ENCODE measurements at regions not wholly inside any gene's neighbourhood (a gene's known extent, or its start where the extent isn't known, plus 50 kb on each side); places are given as distances from the start of the nearest gene placed in this dataset.

DNA sequence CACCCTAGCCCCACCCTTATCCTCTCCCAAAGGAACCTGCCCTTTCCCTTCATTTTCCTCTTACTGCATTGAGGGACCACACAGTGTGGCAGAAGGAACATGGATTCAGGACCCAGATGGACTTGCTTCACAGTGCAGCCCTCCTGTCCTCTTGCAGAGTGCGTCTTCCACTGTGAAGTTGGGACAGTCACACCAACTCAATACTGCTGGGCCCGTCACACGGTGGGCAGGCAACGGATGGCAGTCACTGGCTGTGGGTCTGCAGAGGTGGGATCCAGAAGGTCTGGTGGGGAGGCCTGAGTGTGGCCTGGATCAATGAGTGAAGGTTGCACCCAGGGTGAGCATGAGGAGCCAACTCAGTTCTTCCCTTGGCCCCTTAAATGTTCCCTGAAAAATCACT lies 129.9 kb upstream of the B3GAT1 start:
- intact Hi-C loops (cut with micrococcal nuclease): no loop called here

DNA sequence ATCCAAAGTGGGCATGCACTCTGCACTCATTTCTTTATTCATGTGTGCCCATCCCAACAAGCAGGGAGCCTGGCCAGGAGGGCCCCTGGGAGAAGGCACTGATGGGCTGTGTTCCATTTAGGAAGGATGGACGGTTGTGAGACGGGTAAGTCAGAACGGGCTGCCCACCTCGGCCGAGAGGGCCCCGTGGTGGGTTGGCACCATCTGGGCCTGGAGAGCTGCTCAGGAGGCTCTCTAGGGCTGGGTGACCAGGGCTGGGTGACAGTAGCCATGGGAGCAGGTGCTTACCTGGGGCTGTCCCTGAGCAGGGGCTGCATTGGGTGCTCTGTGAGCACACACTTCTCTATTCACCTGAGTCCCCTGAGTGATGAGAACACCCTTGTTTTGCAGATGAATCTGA lies 129.3 kb upstream of the B3GAT1 start:
- intact Hi-C loops (cut with micrococcal nuclease): no loop called here

DNA sequence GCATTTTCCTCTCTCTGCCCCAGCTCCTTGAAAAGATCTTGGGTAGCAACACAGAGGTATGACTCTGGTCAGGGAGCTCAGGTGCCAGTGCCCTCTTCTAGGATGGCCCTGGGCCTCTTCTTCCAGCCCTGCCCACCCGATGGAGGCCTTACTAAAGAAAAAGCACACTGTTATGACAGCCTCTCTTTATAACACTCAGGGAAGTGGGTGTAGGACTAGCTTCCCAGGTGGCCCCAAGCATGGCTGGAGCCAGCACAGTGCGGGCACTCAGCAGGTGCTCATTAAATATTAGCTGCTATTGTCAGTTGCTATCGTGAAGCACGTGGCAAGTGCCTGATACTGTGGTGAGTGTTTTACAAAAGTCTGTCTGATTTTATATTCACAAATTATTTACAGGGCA lies 127.2 kb upstream of the B3GAT1 start:
- intact Hi-C loops (cut with micrococcal nuclease): no loop called here

DNA sequence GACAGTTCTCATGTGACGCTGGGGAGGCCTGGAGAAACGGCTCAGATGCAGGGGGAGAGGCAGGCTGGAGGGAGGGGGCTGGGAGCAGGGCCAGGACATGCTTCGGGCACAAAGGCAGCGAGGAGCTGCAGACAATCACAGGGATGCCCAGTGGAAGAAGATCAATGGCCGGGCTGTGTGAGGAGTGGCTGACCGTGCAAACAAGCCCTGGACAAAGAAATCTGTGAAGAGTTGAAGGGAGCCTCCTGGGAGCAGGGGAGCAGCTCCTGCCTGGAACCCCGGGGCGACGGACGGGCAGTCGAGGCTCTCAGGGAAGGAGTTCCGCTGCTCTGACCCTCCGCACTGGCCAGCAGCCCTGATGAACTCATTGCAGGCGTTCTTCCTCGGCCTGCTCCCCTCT lies 126.7 kb upstream of the B3GAT1 start:
- intact Hi-C loops (cut with micrococcal nuclease): no loop called here

DNA sequence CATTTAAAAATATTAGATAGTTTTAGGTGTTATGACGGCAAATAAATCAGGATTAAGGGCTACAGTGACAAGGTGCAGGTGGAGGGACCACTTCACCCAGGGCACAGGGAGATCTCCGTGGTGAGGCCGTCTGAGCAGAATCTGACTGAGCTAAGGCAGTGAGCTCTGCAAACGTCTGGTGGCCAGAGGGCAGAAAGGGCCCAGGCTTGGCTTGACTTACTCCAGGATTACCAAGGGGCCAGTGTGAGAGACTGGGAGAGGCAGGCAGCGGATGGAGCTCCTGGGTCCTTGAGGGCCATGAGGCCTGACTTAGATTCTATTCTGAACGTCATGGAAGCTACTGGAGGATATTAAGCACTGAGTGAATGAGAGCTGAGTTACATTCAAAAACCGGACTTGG lies 125.9 kb upstream of the B3GAT1 start:
- intact Hi-C loops (cut with micrococcal nuclease): no loop called here

DNA sequence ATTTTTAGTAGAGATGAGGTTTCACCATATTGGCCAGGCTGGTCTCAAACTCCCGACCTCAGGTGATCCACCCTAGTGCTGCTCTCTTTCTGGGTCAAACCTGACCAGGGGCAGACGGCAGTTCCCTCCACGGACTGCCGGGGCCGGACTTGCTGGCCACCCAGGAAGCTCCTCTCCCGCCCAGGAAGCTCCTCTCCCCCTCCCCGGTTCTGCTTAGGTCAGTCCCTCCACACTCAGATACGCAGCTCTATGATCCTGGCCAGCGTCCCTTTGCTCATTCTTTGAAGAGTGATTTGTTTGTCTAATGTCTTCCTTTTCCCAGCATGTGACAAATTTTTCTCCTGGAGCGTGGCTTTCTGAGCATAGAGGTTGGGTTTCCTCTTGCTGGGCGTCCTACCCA lies 125.3 kb upstream of the B3GAT1 start:
- intact Hi-C loops (cut with micrococcal nuclease): no loop called here

DNA sequence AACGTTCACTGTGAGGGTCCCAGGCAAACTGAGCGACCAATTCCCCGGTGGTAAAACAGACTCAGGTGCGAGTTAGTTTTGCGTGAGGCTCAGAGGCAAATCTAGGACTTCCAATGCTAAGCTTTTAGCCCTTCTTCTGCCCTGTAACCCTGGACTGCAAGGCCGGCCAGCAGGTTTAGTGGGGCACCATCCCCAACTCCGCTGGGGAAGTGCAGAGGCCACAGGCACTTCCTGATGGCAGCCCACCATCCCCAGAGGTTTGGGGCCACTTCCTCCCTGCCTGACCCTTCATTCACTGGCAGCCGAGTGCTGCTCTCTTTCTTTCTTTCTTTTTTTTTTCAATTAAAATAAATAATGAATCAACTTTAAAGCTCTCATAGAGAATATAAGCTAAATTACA lies 124.6 kb upstream of the B3GAT1 start:
- intact Hi-C loops (cut with micrococcal nuclease): no loop called here

DNA sequence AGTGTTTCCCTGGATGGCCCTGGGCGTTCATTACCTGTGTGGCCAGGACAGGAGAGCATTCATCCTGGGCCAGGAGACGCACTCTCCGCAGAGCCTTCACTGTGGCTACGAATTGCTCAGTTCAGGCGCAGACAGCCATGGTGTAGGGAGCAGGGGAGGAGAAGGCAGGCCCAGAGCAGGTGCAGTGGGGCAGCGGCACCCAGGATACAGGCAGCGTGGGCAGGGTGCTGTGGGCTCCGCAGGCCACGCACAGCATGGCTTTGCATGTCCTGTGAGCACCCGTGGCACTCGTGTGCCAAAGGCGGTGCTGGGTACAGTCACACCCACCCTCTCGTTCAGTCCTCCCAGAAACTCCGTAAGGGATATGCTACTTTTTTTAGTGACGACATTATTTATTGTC lies 124.2 kb upstream of the B3GAT1 start:
- intact Hi-C loops (cut with micrococcal nuclease): no loop called here

DNA sequence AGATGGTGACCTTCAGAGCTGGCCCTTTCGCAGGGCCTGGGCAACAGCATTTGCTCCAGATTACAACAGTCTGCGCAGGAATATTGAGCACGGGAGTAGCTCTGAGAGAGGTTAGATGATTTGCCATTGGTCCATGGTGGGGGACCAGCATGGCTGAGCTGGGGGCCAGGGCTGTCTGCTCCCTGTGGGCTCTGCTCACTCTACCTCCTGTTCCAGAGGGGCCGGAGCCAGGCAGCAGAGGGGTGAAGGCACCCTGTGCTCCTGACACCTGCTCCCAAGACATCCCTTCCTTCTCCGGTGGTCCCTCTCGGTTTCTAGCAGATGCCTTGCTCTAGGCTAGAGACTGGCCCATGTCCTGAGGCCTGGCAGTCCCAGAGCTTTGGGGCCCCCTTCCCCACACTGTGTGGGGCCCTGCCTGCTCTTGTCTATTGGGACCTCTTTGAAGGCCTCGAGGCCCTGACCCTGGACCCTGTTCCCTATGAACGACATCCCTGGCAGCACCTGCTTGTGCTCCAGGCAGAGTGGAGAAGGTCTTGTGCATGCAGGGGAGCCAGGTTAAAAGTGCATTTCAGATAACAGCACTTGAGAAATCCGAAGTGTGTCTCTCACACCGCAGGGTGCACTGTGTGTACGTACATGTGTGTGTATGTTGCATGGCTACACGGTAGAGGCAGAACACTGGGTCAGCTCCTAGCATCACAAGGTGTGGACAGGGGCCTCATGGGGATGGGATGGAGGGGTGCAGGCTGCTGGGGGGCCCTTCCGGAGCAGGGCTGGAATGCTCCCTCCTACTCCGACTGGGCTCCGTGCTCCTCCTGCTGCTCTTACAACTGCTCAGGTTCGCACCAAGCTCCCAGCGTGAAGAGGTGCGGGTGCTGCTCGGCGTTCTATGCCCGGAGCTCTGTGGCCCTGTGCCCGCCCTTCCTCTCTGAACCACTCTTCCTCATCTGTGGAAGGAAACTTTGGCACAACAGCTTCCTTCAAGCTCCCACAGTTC lies 123.3 kb upstream of the B3GAT1 start:
- intact Hi-C loops (cut with micrococcal nuclease): no loop called here

DNA sequence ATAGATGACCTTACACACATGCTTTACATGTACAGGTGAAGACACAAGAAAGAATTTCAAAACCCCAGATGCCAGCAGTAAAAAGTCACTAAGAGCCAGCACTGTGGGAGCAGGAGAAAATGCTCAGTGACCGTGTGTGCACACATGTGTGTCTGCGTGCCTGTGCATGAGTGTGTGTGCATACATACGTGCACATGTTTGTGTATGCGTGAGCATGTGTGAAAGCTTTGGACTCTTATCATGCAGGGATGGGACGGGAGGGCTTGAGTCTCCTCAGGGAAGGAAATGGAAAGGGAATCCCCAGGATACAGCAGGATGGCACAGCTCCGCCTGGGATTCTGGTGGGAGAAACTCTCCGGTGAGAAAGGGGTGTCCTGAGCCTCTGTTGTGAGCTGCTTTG lies 121.5 kb upstream of the B3GAT1 start:
- intact Hi-C loops (cut with micrococcal nuclease): no loop called here

DNA sequence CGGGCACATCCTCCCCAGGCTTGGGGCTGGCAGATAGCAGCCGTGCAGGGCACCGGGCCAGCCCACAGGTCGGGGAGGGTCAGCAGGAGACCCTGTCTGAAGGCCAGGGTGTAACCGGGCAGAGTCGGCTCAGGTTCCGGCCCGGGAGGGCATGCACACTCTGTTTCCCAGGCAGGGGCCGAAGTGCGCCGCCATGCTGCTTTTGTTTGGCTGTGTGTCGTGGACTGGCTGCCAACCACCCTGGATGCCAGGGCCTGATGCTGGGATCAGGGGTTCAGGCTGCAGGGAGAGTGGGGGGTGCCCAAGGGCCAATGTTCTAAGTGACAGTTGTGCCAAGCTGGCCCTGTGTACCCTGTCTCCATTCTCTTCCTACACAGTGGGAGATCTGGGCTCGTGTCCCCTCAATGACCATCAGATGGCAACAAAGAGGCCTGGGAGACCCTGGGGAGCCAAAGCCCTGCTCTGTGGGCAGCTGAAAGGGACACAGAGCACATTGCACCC lies 120.9 kb upstream of the B3GAT1 start:
- intact Hi-C loops (cut with micrococcal nuclease): no loop called here

DNA sequence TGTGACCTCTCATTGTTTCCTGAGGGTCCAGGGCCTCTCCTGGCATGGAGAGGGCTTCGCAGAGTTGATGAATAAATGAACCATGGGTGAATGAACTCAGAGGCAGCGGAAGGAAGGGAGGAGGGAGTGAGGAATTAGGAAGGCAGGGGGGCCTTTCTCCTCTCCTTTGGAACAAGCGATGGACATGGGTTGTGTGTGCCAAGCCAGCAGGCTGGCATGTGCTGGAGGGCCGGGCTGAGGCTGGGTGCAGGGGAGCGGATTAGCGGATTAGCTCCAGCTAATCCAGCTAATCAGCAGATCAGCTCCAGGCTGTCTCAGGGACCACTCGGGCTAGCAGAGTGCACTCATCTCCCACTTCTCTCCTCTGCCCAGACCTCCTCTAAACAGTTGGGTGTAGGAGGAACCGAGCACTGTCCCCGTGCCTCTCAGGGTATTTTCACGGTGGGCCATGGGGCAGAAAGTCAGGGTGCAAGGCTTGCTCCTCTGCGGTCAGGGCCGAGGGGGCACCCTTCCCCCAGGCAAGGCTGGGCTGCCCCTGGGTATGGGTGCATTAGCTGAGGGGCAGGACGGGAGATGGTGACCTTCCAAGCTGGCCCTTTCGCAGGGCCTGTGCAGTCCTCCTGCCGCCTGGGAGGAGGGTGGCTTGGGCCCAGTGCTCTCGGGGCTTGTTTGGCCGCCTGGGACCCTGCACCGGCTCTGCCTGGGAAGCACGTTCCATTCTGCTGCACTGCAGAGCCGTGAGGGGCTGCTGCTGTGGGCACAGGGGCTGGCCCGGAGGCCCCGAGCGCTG lies 120.3 kb upstream of the B3GAT1 start:
- intact Hi-C loops (cut with micrococcal nuclease): no loop called here

DNA sequence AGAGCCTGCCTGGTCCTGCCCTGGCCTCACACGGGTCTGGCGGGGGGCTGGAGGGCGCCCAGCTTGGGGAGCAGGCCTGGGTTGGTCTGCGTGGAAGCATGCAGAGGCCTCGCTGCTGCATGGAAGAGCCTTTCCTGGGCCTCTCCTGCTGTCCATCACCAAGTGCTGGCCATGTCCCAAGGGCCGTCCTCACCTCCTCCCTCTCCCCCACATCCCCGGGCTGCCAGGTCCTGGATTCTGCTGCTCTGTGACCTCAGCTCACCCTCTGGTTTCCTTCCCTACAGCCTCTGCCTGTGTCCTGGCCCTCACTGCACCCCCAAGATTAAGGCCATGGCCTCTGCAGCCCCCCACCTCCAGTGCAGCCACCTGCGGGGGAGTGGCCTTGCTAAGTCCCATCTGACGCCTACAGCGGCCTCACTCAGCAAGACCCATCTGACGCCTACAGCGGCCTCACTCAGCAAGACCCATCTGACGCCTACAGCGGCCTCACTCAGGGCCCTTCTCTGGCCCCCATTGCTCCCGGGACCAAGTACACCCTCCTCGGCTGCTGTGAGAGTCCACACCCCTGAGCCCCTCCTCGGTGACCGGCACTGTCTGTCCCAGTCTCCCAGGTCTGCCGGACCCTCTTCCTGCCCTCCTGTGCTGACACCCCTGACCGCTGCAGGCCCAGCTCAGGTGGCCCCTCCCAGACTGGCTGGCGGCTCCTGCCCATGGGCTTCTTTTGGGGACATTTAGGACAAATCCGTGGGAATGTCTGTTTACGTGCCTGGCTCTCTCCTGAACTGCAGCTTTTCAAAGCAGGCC lies 119.5 kb upstream of the B3GAT1 start:
- intact Hi-C loops (cut with micrococcal nuclease): no loop called here

DNA sequence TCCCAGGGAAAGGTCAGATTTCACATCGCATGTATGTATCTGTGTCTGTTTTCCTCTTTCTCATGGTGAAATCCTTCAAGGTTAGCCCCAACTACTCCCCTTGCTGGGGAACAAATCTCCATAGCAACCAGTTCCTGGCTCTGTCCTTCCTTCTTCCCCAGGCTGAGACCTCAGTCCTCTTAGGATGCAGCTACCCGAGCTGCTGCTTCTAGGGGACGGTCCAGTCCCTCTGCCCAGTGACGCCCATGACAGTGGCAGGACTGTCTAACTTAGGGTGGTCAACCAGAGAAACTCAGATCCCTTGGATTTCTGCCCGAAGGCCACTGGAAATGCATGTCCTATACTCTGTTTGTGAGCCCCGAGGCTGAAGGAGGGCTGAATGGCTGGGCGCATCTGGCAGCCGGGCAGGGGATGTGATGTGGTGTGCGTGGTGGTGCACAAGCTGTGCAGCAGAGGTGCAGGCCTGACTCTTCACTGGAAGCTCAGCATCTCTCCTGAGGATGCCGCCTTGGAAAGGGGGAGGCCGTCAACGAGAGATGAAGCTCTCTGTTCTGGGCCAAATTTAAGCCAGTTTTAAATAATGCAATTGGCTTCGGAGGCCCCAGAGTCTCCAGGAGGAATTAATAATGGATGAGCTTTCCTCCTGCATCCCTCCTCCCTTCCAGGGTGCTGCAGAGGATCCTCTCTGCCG lies 118.7 kb upstream of the B3GAT1 start:
- intact Hi-C loops (cut with micrococcal nuclease): no loop called here

DNA sequence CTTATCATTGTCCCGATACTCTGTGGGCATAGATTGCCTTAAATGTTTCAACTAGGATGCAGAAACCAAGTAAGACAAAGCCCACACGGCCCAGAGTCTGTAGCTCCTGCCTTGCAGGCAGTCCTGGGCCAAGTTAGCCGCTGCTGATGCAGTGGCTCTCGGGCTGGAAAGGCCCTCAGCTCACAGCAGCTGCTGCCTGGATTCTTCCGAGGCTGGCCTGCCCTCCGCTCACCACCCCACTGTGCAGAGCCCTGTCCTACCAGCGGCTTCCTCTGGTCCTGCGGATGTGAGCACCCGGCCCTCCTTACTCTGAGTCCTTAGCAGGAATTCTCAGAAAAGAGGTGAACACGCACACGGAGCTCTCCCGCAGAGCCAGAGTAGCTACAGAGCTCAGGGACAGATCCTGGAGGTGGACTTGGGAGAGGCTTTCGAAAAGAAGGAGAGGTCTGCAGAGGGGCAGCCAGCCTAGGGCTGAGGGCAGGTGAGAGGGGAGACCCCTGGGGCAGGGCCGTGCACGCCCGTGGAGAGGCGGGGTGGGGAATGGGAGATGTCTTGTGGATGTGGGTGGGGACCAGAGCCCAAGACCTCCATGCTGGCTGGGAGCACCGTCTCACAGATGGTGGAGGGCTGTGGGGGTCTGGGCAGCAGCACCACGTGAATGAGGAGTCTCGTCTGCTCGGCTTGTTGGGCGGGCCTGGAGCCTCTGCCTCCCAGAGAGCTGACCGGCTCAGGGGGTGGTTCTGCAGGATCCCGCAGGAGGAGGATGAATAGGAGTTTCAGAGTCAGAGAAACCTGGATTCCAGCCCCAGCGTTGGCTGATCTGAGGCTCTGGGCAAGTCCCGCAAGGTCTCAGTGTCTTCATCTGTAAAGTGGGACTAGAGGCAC lies 117.4 kb upstream of the B3GAT1 start:
- intact Hi-C loops (cut with micrococcal nuclease): no loop called here

DNA sequence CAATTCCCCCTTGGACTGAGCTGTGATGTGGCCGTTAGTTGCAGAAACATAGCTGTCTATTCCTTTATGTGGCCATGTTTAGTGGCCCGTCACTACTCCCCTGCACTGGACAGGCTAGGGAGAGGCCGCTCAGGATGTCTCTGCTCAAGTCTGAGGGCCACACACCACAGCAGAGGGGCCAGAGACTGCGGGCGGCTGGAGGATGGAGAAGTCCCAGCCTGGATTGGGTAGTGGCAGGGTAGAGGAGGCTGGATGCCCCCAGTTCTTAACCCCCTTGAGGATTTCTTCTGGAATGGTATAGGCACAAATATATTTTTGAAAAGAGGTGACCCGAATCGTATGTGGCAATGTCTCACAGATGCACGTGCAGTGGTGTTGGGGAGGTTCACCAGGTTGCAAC lies 116.4 kb upstream of the B3GAT1 start:
- intact Hi-C loops (cut with micrococcal nuclease): no loop called here

DNA sequence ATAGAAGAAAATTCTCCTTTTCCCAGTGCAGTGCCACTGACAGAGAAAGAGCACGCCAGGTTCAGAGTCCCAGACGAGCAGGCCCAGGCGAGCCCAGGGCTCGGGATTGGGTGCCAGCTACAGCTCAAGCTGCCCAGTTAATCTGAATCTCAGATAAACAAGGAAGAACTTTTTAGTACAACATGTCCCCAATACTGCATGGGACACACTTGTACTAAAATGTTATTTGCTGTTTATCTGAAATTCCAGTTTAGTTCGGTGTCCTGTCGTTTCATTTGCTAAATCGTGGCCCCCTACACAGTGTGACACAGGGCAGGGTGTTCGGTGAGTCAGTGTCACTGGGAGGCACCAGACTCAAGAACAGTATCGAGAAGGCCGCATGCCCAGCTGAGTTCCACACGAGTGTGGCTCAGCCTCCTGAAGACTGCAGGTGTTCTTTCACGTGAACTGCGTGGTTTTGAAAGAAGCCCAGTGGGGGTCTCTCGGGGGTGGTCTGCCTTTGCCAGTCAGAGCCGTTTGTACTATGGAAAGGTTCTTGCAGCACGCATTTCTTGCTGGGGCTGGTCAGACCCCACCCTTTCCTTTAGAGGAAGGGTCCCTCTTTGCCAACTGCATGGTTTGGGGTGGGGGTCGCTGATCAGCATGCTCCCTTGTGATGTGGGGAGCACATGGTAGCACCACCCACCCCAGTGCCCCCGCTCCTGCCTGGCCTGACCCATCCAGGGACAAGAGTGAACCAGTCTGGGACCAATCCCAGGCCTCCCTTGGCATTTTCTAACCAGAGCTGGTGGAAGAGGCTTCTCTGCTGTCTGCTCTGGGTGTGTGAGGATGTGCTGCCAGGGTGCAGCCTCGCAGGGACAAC lies 115.6 kb upstream of the B3GAT1 start:
- intact Hi-C loops (cut with micrococcal nuclease): no loop called here

DNA sequence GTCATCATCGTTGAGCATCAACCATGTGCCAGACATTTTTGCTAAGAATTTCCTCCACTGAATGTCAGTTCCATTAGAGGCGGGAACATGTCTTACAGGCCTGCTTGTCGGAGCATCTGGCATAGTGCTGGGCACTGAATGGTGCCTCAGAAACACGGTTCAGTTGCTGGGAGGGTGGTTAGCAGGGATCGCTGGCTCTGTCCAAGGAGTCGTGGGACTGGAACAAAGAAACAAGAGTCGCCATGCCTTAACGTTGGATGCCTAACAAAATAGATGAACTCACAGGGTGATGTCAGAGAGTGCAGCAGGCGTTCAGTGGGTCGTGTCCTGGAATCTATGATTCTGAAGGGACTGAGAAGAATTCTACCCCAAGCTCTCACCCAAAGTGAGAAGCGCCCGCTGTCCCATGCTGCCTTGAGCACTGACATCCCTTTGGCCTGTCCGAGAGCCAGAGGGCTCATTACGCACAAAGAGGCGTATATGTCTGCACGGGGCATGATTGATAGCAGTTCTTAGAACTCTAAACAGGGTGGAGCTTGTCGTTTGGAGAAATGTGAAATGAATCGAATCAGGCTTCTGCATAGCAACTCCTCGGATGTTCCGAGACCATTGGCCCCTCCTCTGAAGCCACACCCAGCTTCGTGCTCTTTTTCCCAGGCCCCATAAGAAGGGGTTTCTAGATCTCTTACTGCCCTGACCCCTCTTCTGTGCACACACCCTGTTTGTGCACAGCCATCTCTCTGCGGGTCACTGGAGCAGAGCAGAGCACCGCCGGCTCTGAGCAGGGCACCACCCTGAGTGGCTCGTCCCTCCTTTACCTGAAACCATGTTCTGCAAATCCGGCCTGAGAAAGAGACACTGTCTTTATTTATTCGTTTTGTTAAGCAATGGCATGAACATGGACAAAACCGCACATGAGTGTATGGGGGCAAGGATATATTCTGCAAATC lies 113.1 kb upstream of the B3GAT1 start:
- intact Hi-C loops (cut with micrococcal nuclease): no loop called here
